ENCODE measurements at regions not wholly inside any gene's neighbourhood (a gene's known extent, or its start where the extent isn't known, plus 50 kb on each side); places are given as distances from the start of the nearest gene placed in this dataset.
"Not testable (repeated sequence)": the region's sequence is repeated elsewhere in the genome, so short reads cannot be mapped to it uniquely, and the experiment has no call there.

DNA sequence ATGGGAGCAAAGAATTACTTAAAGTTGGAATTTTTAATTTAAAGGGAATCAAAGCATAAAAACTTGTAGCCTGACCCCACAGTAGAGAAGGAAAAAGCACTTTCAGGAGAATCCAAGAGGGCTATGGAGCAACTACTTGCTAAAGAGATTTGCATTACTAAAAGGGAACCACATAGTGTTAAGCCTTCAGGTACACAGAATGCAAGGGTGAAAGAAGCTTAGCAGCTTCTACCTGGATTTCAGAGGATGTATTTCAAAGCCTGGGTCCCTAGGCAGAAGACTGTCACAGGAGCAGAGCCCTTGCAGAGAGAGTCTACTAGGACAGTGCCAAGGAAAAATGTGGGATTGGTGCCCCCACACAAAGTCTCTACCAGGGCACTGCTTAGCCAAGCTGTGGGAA lies 575.0 kb downstream of the GBE1 start:
- no peak for DNase-seq (ENCODE audit: low read depth, low spot score)

- not testable (repeated sequence) for DNase-seq (ENCODE audit: low read depth, low spot score)
These were observed 579.2 kb downstream of the GBE1 start for GRCh38 chr3:81182086-81182875.

DNA sequence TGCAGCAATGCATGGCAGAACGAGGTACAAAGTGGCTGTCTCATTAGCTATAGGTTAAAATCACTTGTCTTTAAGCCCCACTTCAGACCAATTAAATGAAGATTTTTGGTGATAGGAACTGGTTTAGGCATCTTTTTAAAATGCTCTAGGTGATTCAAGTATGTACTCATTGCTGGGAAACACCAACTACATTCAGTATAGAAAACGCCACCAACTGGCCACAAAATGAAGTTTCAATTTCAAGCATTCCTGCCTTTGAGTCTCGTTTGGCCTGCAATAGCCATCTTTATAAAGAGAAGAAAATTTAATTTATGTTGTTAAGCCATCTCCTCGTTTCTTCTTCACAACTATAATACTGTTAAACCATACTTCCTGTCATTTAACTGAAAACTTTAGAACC lies 587.9 kb downstream of the GBE1 start:
- no peak for DNase-seq (ENCODE audit: low read depth, low spot score)

GRCh38 chr3:81170298-81170697 lies 591.1 kb downstream of the GBE1 start:
- DNase-seq (ENCODE audit: low read depth, low spot score), result no peak

DNA sequence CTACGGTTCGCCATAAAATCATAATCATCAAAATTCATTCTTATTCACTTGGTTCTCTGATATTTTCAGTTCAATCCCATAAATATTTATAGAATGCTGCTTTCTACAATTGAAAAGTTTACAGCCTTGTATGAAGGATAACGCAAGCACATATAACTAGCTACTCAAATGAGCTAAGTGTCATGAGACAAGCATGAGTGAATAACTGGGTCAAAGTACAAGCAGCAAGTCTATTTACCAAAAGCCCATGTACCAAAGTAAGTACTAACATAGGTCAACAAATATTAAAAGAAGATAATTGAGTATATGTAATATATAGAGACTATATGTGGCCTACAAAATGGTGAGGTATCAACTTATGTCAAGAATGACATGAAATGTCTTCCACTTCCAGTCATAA lies 596.6 kb downstream of the GBE1 start:
- no peak for DNase-seq (ENCODE audit: low read depth, low spot score)

DNA sequence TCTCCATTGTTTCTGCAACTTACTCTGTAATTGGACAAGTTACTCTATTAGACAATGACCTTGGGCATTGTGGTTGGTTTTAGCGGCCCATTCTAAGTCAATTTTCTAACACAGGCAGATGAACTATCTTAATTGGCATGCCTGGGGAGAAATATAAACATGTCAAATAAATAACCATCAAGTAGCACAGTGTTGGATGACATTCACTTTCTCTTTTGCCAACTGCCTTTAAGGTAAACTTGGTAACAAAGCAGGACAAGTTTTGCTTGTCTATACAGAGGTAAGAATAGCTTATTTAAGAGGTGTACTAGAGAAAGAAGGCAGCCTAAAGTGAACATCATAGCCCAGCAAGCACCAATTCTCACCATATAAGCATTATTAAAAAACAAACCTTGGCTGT lies 599.6 kb downstream of the GBE1 start:
- no peak for DNase-seq (ENCODE audit: low read depth, low spot score)

- DNase-seq (ENCODE audit: low read depth, low spot score), result no peak
These were observed 600.3 kb downstream of the GBE1 start for GRCh38 chr3:81161100-81161499.

GRCh38 chr3:81154611-81155143 lies 606.8 kb downstream of the GBE1 start:
- DNase-seq (ENCODE audit: low read depth, low spot score), result no peak

GRCh38 chr3:81152156-81152555 lies 609.3 kb downstream of the GBE1 start:
- no peak for DNase-seq (ENCODE audit: low read depth, low spot score)

- no peak for DNase-seq (ENCODE audit: low read depth, low spot score)
These were observed 628.5 kb downstream of the GBE1 start for GRCh38 chr3:81132995-81133394.

DNA sequence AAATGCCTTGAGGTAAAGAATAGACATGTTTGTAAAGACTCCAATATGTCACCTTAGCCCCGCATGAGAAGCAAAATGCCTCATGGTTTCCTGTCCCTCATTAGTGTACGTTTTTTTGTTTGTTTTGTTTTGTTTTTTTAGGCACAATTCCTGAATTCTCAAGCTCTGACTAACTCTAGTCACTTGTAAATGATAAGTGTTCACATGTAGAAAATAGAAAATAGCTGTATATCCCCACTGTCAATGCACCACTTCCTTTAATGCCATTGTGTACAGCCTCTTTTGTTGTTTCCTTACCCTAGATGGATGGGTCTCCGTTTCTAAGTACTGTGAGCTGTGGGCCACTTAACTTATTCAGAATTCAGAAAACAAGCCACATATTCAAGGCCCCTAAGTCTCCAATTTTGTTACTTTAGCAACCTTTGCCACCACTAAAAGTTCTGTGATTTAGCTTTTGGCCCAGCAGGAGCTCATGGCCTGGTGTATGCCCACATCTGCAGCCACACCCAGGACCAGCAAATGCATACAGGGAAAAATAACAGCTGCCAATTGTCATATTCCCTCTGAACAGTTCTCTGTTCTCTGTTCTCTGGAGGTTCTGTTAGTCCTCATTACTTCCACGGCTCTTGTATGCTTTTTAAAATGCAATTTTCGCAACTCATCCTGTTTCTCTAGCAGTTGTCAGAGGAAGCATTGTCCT lies 655.5 kb downstream of the GBE1 start:
- no peak for DNase-seq (ENCODE audit: low read depth, low spot score)

- DNase-seq (ENCODE audit: low read depth, low spot score), result no peak
These were observed 656.2 kb downstream of the GBE1 start for GRCh38 chr3:81105206-81105605.

DNA sequence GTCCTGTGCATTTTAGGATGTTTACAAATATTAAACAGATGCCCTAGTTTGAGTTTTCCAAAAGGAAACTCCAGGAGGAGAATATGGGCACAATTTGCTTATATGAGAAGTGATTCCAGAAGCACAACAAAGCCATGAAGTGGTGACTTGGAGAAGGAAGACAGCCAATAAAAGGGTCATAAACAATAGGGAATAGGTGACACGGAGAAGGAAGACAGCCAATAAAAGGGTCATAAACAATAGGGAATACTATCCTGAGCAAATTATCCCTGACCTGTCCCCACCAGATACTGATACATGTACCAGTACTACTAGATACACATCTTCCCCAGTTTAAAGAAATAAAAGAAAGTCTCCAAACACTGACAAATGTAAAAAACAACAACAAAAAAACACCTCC lies 663.6 kb downstream of the GBE1 start:
- no peak for DNase-seq (ENCODE audit: low read depth, low spot score)

DNA sequence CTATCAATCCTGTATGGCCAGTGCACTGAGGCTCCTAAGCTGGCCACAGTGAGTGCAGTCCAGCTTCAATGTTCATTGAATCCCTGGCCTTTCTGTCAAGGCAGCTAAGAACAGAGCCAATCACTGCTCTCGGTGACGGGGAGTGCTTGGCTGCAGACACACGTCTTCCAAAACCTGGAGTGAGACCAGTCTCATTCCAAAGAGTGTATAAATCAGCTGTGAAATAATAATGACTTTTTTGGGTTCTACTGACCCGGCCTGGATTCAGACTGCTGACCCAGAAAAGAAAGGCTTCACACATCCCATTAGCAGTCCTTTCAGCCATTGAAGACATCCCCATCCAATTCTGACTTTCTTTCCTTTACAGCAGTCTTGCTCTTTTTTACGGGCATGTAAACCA lies 665.5 kb downstream of the GBE1 start:
- no peak for DNase-seq (ENCODE audit: low read depth, low spot score)

DNA sequence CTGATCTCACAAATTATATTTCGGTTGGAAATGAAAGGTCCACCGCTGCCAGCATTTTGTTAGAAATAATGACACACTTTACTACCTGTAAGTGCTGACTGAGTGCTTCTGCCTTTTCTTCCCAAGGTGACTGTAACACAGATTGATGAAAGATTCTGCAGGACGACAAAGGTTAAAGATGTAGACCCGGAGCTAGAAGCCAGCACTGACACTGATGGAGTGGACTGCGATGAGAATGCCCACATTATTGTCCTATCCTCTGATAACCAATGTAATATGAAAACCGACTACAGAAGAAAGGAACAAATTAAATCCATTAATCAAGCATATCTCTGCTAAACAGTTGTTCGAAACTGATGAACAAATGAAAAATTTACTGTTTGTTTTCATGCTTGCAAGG lies 666.5 kb downstream of the GBE1 start:
- DNase-seq (ENCODE audit: low read depth, low spot score), result no peak

DNA sequence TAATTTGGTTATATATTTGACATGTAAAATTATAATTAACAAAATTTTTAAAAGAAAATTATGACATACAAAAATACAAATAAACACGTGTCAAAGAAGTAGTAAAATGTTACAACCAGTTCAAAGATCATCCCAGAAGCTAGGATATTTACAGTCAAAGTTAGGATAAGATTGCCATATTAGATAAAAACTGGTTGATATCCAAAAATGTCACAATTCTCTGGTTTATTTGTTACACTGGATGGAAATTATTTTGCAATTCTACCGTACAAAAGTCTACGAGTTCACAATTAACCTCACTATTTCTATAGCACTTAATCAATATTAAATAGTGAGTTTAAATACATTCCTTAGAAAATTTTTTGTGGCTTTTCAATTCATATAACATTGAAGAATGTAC lies 673.8 kb downstream of the GBE1 start:
- no peak for DNase-seq (ENCODE audit: low read depth, low spot score)

DNA sequence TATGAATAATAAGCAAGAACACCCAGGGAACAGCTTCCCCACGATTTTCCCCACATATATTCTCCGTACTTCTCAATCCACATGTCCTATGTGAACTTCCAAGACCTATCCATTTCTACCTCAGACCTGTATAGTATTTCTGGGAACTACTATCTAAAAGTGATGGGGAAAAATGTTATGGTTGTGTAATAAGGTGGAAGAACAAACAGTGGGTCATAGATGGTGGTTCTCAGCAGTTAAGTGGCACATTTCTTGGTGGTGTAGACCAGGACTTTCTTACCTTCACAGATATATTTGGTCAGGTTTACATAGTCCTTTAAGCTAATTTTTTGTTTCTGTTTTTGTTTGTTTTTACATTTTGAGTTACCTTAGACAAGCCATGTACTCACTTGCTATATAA lies 675.1 kb downstream of the GBE1 start:
- DNase-seq (ENCODE audit: low read depth, low spot score), result no peak

GRCh38 chr3:81080608-81081007 lies 680.8 kb downstream of the GBE1 start:
- DNase-seq (ENCODE audit: low read depth, low spot score), result no peak

GRCh38 chr3:81072591-81072990 lies 688.9 kb downstream of the GBE1 start:
- no peak for DNase-seq (ENCODE audit: low read depth, low spot score)

- DNase-seq (ENCODE audit: low read depth, low spot score), result no peak
These were observed 692.9 kb downstream of the GBE1 start for GRCh38 chr3:81068546-81068945.

DNA sequence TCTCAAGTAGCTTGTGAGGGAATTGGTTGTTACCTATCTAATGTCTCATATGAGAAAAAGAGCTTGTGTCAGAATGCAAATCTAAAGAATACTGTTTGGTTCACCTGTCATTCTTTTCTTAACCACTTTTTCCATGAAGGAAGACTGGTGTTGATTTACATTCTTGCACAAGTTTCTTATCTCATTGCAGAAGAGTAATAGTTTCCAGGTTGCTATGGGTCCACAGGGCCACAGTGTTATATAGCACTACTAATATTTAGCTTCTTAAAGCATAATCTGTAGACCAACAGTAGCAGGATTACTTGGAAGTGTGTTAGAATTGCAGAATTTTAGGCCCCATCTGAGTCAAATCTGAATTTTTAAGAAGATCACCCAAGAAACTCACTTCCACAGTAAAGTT lies 697.5 kb downstream of the GBE1 start:
- DNase-seq (ENCODE audit: low read depth, low spot score), result no peak

GRCh38 chr3:81051133-81051532 lies 710.3 kb downstream of the GBE1 start:
- not testable (repeated sequence) for DNase-seq (ENCODE audit: low read depth, low spot score)

DNA sequence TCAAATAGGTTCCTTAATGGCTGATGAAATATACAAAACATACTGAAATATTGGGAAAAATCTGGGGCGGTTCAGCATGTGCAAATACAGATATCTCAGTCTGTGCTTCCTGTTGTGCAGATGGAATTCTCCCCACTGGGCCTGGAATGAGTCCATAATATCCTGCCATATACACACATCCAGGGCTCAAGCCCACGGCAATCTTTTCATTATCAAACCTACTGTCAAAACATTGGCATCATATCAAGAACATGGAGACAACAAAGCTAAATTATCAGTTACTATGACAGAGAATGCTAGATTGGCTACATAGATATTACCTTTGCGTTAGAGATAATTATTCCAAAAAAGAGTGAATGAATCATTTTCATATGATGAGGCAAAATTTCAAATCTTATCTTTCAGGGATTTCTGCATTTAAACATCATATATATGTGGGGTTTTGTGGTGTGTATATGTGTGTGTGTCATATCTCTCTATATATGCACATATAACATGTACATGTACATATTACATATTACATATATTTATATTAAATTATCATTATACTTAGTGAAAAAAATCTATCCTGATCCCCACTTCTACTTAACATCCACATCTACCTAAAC lies 713.3 kb downstream of the GBE1 start:
- no peak for DNase-seq (ENCODE audit: low read depth, low spot score)
